G401.6 (cell line): ENCODE measurements at regions not wholly inside any gene's neighbourhood (a gene's known extent, or its start where the extent isn't known, plus 50 kb on each side); places are given as distances from the start of the nearest gene placed in this dataset.
"Not testable (repeated sequence)": the region's sequence is repeated elsewhere in the genome, so short reads cannot be mapped to it uniquely, and the experiment has no call there.

Experiments used
- FAIRE-seq: peaks from 2 replicates; lab custom pipeline; 2012; peaks lifted over from hg19 to GRCh38; lab: Jason Lieb, UNC

DNA sequence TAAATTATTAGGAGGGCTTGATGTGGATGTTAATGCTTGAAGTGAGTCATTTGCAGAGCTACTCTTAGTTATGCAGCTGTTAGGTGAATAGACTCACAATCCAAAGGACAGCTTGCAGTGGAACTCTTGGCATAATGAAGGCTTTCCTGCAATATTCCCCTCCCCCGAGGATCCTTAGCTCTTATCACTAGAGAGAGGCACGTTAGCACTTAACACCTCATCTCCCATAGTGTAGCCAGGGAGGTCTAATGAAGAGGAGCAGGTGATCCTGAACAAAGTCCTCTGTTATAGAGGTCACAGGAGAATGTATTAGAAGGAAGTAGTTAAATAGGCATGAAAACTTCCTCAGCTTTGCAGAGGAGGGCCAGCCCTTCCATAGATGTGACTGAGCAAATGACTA is 919.2 kb upstream of the FAT3 start:
- FAIRE-seq, result no peak

DNA sequence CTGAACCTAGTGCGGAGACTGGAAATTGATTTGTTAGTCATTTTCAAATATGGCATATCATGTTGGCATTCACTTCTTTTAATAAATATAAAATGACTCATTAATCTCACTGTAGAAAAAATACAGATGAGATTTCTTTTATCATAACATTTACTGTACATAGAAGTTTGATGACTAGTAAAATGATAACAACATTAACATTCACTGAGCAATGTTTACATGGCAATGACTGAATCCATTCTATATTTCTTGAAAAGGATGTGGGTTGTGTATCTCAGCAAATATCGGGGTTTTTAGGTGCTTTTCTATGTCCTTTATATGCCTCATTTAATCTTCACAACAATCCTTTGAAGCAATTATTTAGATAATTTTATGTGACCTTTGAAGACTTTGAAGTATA is 920.9 kb upstream of the FAT3 start:
- FAIRE-seq, result no peak

- no peak for FAIRE-seq
Measured at GRCh38 chr11:91299980-91300379, 924.6 kb upstream of the FAT3 start.

- no peak for FAIRE-seq
Measured at GRCh38 chr11:91296629-91297028, 928.0 kb upstream of the FAT3 start.

DNA sequence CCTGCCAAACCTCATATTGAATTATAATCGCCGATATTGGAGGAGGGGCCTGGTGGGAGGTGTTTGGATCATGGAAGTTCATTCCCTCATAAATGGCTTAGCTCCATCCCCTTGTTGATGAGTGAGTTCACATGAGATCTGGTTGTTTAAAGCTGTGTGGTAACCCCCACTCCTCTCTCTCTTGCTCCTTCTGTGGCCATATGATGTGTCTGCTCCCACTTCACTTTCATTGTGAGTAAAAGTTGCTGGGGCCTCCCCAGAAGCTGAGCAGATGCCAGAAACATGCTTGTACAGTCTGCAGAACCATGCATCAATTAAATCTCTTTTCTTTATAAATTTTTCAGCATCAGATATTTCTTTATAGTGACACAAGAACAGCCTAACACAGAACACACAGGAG is 929.0 kb upstream of the FAT3 start:
- FAIRE-seq, result no peak

DNA sequence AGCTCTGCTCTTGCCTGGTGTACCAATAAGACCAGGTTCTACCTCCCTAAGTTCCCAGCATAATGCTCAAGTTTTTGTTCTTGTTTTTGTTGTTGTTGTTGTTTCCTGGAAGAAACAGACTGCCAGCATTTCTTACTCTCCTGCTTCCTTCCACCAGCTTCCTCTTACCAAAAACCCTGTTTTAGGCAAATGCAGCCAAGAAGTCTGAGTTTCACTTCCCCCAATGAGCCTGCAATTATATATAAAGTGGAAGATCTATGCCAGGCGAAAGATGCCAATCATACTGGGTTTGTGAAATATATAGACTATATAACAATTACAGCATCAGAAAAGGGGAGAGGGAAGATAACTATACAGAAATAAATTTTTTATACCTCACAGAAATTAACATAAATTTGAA is 931.5 kb upstream of the FAT3 start:
- FAIRE-seq, result no peak

GRCh38 chr11:91272089-91272488 is 952.5 kb upstream of the FAT3 start:
- FAIRE-seq, result no peak

DNA sequence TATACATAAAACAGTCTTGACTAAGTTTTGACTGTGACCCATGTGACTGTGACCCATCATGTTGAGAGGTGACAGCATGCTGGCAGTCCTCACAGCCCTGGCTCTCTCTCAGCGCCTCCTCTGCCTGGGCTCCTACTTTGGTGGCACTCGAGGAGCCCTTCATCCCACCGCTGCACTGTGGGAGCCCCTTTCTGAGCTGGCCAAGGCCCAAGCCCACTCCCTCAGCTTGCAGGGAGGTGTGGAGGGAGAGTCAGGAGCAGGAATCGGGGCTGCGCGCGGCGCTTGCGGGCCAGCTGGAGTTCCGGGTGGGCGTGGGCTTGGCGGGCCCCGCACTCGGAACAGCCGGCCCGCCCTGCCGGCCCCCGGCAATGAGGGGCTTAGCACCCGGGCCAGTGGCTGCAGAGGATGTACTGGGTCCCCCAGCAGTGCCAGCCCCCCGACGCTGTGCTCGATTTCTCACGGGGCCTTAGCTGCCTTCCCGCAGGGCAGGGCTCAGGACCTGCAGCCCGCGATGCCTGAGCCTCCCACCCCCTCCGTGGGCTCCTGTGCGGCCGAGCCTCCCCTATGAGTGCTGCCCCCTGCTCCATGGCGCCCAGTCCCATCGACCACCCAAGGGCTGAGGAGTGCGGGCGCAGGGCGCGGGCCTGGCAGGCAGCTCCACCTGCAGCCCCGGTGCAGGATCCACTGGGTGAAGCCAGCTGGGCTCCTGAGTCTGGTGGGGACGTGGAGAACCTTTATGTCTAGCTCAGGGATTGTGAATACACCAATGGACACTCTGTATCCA is 955.9 kb upstream of the FAT3 start:
- FAIRE-seq, result not testable (repeated sequence)

GRCh38 chr11:91265946-91266345 is 958.7 kb upstream of the FAT3 start:
- FAIRE-seq, result no peak

GRCh38 chr11:91264481-91264880 is 960.1 kb upstream of the FAT3 start:
- FAIRE-seq, result no peak

DNA sequence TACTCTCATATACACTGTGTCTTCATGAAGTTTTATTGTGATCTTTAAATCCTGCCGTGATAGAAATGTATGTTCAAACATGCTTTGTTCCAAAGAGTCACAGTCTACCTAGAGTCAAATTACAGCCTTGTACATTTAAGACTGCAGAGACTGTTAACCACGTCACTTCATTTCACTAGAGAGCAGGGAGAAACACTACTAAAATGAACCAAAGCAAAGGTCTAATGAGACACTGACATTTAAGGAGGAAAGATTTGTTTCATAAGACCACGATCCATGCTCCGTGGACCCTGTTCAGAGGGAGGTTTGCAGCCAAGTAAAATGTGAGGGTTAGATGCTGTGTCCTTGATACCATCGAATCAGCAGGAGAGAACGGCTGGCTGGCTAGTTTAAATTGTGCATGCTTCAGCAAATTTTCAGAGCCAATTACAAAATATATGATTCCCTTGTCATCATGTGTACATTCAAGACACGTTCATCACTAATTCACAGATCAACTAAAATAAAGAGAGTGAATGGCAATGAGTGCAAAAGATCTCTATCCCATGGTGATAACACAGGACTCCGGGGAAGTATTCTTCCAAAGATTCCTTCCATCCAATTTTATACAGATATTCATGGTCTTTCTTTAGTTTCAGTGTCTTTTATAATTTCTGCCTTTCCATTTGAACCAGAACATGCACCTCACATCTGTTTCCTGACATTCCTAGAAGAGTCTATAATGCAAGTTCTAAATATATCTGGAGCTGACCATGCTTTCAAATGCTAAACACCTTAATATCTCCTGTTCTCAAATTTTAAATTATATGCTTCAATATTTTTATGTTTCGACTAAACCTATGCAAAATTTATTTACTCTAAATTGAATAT is 960.9 kb upstream of the FAT3 start:
- no peak for FAIRE-seq

DNA sequence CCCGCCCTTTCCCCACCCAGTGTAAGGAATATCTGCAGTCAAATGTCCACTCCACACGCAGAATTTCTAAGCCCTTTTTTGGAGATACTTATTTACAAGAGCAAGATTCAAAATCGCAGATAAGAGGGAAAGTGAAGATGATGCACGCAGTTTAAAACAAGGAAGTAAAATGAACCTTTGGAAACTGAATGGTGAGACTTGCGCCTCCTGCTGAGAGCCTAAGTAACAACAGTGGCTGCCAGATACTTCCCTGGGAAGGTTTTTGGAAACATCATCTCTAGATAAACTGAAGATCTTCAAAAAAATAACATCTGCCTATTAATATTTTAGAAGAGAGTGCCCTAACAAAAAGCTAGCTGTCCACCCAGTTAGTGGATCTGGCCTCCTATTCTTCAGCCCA is 963.1 kb upstream of the FAT3 start:
- no peak for FAIRE-seq

GRCh38 chr11:91258876-91259275 is 965.7 kb upstream of the FAT3 start:
- no peak for FAIRE-seq

DNA sequence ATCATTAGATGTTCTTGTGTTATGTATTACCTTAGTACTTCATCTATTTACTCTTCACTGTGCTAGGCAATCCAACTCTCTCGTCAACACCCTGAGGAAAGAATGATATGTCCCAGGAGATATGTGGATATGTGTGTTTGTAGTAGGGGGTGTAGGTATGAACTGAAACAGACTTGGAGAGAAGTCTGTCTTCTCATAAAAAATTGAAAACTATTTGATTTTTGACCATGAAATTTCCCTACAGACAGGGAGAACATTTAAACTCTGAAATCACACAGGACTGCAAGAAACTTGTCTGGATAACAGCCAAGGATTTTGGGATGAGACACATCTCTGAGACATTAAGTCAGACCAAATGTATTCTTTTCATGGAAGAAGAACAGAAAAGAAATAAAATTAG is 967.0 kb upstream of the FAT3 start:
- FAIRE-seq, result no peak

GRCh38 chr11:91248199-91248807 is 976.3 kb upstream of the FAT3 start:
- FAIRE-seq, result no peak

DNA sequence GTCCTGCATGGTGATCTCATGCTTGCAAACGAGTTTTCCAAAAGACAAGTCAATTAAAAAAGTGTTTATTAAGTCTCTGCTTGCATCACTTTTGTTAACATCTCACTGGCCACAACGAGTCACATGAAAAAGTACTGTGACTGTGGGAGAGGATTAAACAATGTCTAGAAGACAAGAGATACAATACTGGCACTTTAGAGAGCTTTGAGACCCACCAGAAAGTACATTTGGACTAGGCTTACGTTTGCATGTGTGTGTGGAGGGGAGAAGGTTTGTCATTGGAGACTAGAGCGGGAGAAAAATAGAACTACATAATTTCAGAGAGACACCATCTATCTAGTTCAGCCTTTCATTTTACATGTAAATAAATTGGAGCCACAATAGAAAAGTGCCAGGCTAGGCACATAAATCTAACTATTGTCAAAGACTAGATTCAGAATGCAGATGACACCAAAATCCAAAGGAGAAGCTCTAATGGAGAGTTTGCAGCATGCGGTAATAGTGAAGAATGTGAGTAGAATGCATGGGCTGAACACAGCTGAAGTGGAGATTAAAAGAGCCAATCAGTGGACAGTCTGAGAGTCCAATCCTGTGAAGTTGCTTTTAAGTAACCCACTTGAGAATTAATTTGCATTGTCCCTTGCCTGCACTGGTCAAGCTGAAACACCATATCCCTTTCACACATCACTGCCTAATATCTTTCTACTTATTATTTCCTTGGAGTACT is 977.4 kb upstream of the FAT3 start:
- FAIRE-seq, result no peak

GRCh38 chr11:91244912-91245311 is 979.7 kb upstream of the FAT3 start:
- no peak for FAIRE-seq

- no peak for FAIRE-seq
Measured at GRCh38 chr11:91243630-91244029, 981.0 kb upstream of the FAT3 start.

DNA sequence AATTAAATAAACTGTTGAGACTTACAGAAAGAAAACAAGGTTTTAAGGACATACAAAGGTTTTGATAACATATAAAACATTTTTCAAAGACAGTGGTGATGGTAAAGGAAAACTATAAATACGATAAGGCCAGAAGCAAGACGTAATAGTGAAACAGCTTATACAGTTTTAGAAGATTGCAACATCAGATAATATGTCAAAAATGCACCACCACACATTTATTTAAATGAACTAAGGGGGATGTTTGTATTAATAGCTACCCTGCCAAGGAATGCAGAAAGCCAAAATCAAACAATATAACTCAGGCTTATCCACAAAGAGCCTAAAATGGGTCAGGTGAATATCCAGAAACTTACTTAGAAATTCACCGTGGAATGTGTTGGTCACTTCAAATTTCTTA is 981.6 kb upstream of the FAT3 start:
- no peak for FAIRE-seq

GRCh38 chr11:91241226-91241625 is 983.4 kb upstream of the FAT3 start:
- no peak for FAIRE-seq

GRCh38 chr11:91239359-91239758 is 985.3 kb upstream of the FAT3 start:
- no peak for FAIRE-seq

GRCh38 chr11:91231226-91231625 is 993.4 kb upstream of the FAT3 start:
- FAIRE-seq, result no peak

DNA sequence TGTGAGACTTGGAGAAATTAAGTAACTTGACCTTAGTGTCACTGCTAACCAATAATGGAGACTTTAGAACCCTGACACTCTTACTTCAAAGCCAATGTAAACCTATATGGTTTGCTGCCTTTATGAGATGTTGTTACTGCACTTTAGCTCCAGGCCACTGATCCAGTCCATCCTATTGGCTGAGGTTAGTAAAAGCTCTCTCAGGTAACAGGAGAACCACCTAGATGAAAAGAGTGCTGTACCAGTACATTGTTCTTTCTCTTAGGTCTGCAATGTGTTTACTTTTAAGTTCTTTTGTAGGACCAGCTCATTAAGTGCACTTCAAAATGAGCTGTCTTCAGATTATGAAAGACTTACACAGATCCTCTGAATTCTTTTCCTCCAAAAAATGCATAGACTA is 994.0 kb upstream of the FAT3 start:
- FAIRE-seq, result no peak
